GM12872 (cell line): ENCODE measurements at regions not wholly inside any gene's neighbourhood (a gene's known extent, or its start where the extent isn't known, plus 50 kb on each side); places are given as distances from the start of the nearest gene placed in this dataset.

Experiments
- CTCF ChIP-seq: IDR thresholded peaks from 3 replicates; pipeline ENCODE4 v1.5.1; 2011; ENCODE audit warnings: low read depth, mild to moderate bottlenecking, low read length, moderate library complexity; ENCODE audit not compliant: insufficient read depth

- no peak for TF ChIP-seq CTCF
These were observed 427.7 kb downstream of the HTR7 start for GRCh38 chr10:90430186-90430585.

- no peak for TF ChIP-seq CTCF
These were observed 425.0 kb downstream of the HTR7 start for GRCh38 chr10:90432866-90433265.

- TF ChIP-seq CTCF, result no peak
These were observed 422.5 kb downstream of the HTR7 start for GRCh38 chr10:90435296-90435695.

- TF ChIP-seq CTCF, result no peak
These were observed 420.4 kb downstream of the HTR7 start for GRCh38 chr10:90437452-90437851.

- no peak for TF ChIP-seq CTCF
These were observed 417.0 kb downstream of the HTR7 start for GRCh38 chr10:90440870-90441269.

GRCh38 chr10:90443342-90443741 lies 414.5 kb downstream of the HTR7 start:
- TF ChIP-seq CTCF, result no peak

- TF ChIP-seq CTCF, result no peak
These were observed 410.0 kb downstream of the HTR7 start for GRCh38 chr10:90447831-90448230.

- TF ChIP-seq CTCF, result no peak
These were observed 407.0 kb downstream of the HTR7 start for GRCh38 chr10:90450797-90451196.
